OCI-LY3 (cell line): ENCODE measurements at regions not wholly inside any gene's neighbourhood (a gene's known extent, or its start where the extent isn't known, plus 50 kb on each side); places are given as distances from the start of the nearest gene placed in this dataset.

Source experiments
- EZH2phosphoT487 ChIP-seq: fragments of 200-600 bp; shearing (Covaris generic); IDR thresholded peaks from 2 replicates; pipeline ENCODE4 v1.6.1; 2018; ENCODE audit warnings: antibody characterized with exemption, mixed run types, low read depth
- TF ChIP-seq, protein P1 (sequence below): fragments of 200-600, 300-600 bp; sonication (generic); IDR thresholded peaks from 2 replicates; pipeline ENCODE4 v1.5.1; 2014; ENCODE audit warnings: antibody characterized with exemption, low read length, low read depth

DNA sequence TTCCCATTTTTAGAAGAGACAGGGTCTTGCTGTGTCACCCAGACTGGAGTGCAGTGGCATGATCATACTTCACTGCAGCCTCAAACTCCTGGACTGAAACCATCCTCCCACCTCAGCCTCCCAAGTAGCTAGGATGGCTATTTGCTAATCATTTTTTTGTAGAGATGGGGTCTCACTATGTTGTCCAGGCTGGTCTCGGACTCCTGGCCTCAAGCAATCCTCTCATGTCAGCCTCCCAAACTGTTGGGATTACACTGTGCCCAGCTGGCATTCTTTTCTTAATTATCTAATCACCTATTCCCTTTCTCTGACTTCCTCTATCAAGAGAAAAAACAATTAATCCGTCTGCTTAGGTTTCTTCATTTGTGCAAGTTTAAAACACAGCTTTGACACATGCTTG is 172.5 kb upstream of the TRIM24 start:
- no peak for TF ChIP-seq EZH2phosphoT487
- TF ChIP-seq, protein P1, sequence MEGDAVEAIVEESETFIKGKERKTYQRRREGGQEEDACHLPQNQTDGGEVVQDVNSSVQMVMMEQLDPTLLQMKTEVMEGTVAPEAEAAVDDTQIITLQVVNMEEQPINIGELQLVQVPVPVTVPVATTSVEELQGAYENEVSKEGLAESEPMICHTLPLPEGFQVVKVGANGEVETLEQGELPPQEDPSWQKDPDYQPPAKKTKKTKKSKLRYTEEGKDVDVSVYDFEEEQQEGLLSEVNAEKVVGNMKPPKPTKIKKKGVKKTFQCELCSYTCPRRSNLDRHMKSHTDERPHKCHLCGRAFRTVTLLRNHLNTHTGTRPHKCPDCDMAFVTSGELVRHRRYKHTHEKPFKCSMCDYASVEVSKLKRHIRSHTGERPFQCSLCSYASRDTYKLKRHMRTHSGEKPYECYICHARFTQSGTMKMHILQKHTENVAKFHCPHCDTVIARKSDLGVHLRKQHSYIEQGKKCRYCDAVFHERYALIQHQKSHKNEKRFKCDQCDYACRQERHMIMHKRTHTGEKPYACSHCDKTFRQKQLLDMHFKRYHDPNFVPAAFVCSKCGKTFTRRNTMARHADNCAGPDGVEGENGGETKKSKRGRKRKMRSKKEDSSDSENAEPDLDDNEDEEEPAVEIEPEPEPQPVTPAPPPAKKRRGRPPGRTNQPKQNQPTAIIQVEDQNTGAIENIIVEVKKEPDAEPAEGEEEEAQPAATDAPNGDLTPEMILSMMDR, result no peak
